ENCODE measurements at regions not wholly inside any gene's neighbourhood (a gene's known extent, or its start where the extent isn't known, plus 50 kb on each side); places are given as distances from the start of the nearest gene placed in this dataset.

GRCh38 chr9:30845136-30845535 lies 1539.3 kb upstream of the ACO1 start:
- TF ChIP-seq CTCF (IDR thresholded peaks at IDR 0.05) = no peak
- no peak for TF ChIP-seq POLR2A (IDR thresholded peaks at IDR 0.05)

Data from lower leg skin (tissue), 3 donors.